HEK293 (cell line): ENCODE measurements at regions not wholly inside any gene's neighbourhood (a gene's known extent, or its start where the extent isn't known, plus 50 kb on each side); places are given as distances from the start of the nearest gene placed in this dataset.

ENCODE experiments used
- KLF16 ChIP-seq: fragments of 450-650 bp; formaldehyde crosslinking; IDR thresholded peaks from 2 replicates; pipeline ENCODE4 v1.5.1; 2017; ENCODE audit warnings: missing biosample characterization, missing genetic modification characterization
- ZNF274 ChIP-seq, 2 experiments: fragments of 200-500 bp in 1 of 2; fragments of 450-650 bp in 1 of 2; sonication (Bioruptor generic) in 1 of 2; formaldehyde crosslinking in 1 of 2; IDR thresholded peaks; 2 replicates each; pipeline versions ENCODE4 v1.5.1 to v1.6.1; 2014 to 2016; ENCODE audit warnings: borderline replicate concordance in 1 of 2, inconsistent platforms in 1 of 2, low read length in 1 of 2, missing biosample characterization in 1 of 2, missing genetic modification characterization in 1 of 2
- ZNF785 ChIP-seq: fragments of 450-650 bp; formaldehyde crosslinking; IDR thresholded peaks from 2 replicates; pipeline ENCODE4 v1.5.1; 2016; ENCODE audit warnings: missing biosample characterization, missing genetic modification characterization
- ZNF830 ChIP-seq: fragments of 450-650 bp; IDR thresholded peaks from 2 replicates; pipeline ENCODE4 v1.5.0; 2018; ENCODE audit warnings: missing biosample characterization, missing genetic modification characterization, low read depth, mild to moderate bottlenecking, moderate library complexity
- TF ChIP-seq, protein P1 (sequence below): fragments of 450-650 bp; formaldehyde crosslinking; IDR thresholded peaks from 2 replicates; pipeline ENCODE4 v1.5.1; 2016; ENCODE audit warnings: missing biosample characterization, missing genetic modification characterization
- TF ChIP-seq, protein P2 (sequence below): fragments of 450-650 bp; formaldehyde crosslinking; IDR thresholded peaks from 2 replicates; pipeline ENCODE4 v1.5.1; 2017; ENCODE audit warnings: missing biosample characterization, missing genetic modification characterization

DNA sequence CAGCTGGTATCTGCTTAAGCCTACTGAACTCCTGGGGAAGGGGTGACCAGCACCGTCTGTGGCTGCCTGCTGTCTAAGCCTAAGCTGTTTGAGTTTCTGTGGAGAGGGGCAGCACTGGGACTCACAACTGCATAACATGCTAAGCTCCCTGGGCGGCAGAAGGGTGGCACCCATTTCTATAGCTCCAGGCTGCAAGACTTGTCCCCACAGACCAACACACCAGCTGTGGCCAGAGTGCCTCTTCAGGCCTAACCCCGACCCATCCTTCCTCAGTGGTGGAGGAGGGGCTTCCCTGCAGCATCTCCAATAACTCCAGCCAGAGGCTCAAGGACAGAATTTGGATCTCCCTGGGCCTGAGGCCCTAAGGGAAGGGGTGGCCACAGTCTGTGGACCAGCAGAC is 464.1 kb downstream of the SEMA3D start:
- no peak for TF ChIP-seq ZNF785 (tag by site-specific recombination)
- no peak for TF ChIP-seq ZNF274 (IDR thresholded peaks at IDR 0.05; ENCODE audit: low read length)
- TF ChIP-seq ZNF274 (tag by site-specific recombination; IDR thresholded peaks at IDR 0.05; ENCODE audit: borderline replicate concordance): no peak
- TF ChIP-seq, protein P1, sequence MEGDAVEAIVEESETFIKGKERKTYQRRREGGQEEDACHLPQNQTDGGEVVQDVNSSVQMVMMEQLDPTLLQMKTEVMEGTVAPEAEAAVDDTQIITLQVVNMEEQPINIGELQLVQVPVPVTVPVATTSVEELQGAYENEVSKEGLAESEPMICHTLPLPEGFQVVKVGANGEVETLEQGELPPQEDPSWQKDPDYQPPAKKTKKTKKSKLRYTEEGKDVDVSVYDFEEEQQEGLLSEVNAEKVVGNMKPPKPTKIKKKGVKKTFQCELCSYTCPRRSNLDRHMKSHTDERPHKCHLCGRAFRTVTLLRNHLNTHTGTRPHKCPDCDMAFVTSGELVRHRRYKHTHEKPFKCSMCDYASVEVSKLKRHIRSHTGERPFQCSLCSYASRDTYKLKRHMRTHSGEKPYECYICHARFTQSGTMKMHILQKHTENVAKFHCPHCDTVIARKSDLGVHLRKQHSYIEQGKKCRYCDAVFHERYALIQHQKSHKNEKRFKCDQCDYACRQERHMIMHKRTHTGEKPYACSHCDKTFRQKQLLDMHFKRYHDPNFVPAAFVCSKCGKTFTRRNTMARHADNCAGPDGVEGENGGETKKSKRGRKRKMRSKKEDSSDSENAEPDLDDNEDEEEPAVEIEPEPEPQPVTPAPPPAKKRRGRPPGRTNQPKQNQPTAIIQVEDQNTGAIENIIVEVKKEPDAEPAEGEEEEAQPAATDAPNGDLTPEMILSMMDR: no peak
- TF ChIP-seq ZNF830 (tag by site-specific recombination): no peak
- TF ChIP-seq, protein P2, sequence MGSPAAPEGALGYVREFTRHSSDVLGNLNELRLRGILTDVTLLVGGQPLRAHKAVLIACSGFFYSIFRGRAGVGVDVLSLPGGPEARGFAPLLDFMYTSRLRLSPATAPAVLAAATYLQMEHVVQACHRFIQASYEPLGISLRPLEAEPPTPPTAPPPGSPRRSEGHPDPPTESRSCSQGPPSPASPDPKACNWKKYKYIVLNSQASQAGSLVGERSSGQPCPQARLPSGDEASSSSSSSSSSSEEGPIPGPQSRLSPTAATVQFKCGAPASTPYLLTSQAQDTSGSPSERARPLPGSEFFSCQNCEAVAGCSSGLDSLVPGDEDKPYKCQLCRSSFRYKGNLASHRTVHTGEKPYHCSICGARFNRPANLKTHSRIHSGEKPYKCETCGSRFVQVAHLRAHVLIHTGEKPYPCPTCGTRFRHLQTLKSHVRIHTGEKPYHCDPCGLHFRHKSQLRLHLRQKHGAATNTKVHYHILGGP: no peak
- no peak for TF ChIP-seq KLF16 (tag by site-specific recombination)
